ENCODE measurements at regions not wholly inside any gene's neighbourhood (a gene's known extent, or its start where the extent isn't known, plus 50 kb on each side); places are given as distances from the start of the nearest gene placed in this dataset.

GRCh38 chr2:234267534-234267933 is 217.0 kb downstream of the SPP2 start:
- Histone ChIP-seq H3K4me3 (no peak overlapping the region), H3K4me1 (no peaks in the 10 kb centered on the region), H3K27me3 (no peaks in the 10 kb centered on the region), H3K36me3 (replicated peaks in 1 of 2; ENCODE audit: insufficient read depth in 1 of 2, low read depth in 2 of 2) (no peaks in the 10 kb centered on the region), H3K27ac (no peak overlapping the region), H3K9me3 (no peaks in the 10 kb centered on the region)
- TF ChIP-seq POLR2A (IDR thresholded peaks at IDR 0.05): no peak
- no peak for TF ChIP-seq CTCF (IDR thresholded peaks at IDR 0.05)
- DNase-seq (no peak), ATAC-seq (no peak)
- intact Hi-C loops (cut with DNase I): no loop called here
- 92 to 93% methylated on average over 1 of the region's 1 CpG for WGBS, 2 donors

DNA sequence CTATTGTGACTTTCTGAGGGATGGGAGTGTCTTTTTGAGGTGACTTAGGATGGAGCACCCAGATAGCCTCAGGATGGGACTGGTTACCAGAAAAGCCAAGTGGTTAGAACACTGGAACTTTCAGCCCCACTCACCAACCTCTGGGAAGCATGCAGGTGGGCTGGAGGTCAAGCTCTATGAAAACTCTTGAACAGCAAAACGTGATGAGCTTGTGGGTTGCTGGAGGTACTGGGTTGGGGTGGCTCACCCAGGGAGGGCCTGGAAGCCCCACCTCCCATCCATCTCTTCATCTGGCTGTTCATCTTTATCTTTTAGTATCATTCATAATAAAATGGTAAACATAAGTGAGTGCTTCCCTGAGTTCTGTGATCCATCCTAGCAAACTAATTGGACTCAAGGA is 216.4 kb downstream of the SPP2 start:
- WGBS, 2 donors: 44 to 48% methylated on average over 1 of the region's 1 CpG
- ATAC-seq (no peak), DNase-seq (no peak)
- Histone ChIP-seq H3K27me3 (no peaks in the 10 kb centered on the region), H3K9me3 (no peaks in the 10 kb centered on the region), H3K27ac (no peak overlapping the region), H3K4me1 (no peaks in the 10 kb centered on the region), H3K4me3 (no peak overlapping the region), H3K36me3 (replicated peaks in 1 of 2; ENCODE audit: insufficient read depth in 1 of 2, low read depth in 2 of 2) (no peaks in the 10 kb centered on the region)
- TF ChIP-seq CTCF (IDR thresholded peaks at IDR 0.05): no peak
- no peak for TF ChIP-seq POLR2A (IDR thresholded peaks at IDR 0.05)
- intact Hi-C loops (cut with DNase I): no loop called here

- H3K4me3 ChIP-seq: no peak overlapping the region
- H3K4me1 ChIP-seq: no peaks in the 10 kb centered on the region
- H3K9me3 ChIP-seq: no peaks in the 10 kb centered on the region
- no peak overlapping the region for H3K27ac ChIP-seq
- ATAC-seq (no peak), DNase-seq (no peak)
- intact Hi-C loops (cut with DNase I): no loop called here
- TF ChIP-seq POLR2A (IDR thresholded peaks at IDR 0.05): no peak
- no peak for TF ChIP-seq CTCF (IDR thresholded peaks at IDR 0.05)
- WGBS, 2 donors: 78 to 81% methylated on average over 2 of the region's 2 CpGs
- H3K27me3 ChIP-seq: no peaks in the 10 kb centered on the region
- H3K36me3 ChIP-seq (replicated peaks in 1 of 2; ENCODE audit: insufficient read depth in 1 of 2, low read depth in 2 of 2): no peaks in the 10 kb centered on the region
Measured at GRCh38 chr2:234265206-234265605, 214.7 kb downstream of the SPP2 start.

GRCh38 chr2:234261736-234262135 is 211.2 kb downstream of the SPP2 start:
- Histone ChIP-seq H3K36me3 (replicated peaks in 1 of 2; ENCODE audit: insufficient read depth in 1 of 2, low read depth in 2 of 2) (no peaks in the 10 kb centered on the region), H3K9me3 (no peaks in the 10 kb centered on the region), H3K4me3 (no peak overlapping the region), H3K27me3 (no peaks in the 10 kb centered on the region), H3K27ac (no peak overlapping the region), H3K4me1 (peaks cover 7% of the 10 kb centered on the region)
- ATAC-seq (no peak), DNase-seq (no peak)
- 29 to 46% methylated on average over 2 of the region's 2 CpGs for WGBS, 2 donors
- TF ChIP-seq CTCF (IDR thresholded peaks at IDR 0.05): no peak
- intact Hi-C loops (cut with DNase I): no loop called here

- WGBS, 2 donors: 75 to 94% methylated on average over 2 of the region's 2 CpGs
- ATAC-seq: no peak
- Histone ChIP-seq H3K9me3 (no peaks in the 10 kb centered on the region), H3K4me1 (peaks cover 14% of the 10 kb centered on the region), H3K27me3 (no peaks in the 10 kb centered on the region), H3K36me3 (replicated peaks in 1 of 2; ENCODE audit: insufficient read depth in 1 of 2, low read depth in 2 of 2) (no peaks in the 10 kb centered on the region), H3K4me3 (no peak overlapping the region), H3K27ac (no peak overlapping the region)
- no peak for DNase-seq
- no peak for TF ChIP-seq CTCF (IDR thresholded peaks at IDR 0.05)
- TF ChIP-seq POLR2A (IDR thresholded peaks at IDR 0.05): no peak
- intact Hi-C loops (cut with DNase I): no loop called here
Measured at GRCh38 chr2:234259440-234259839, 208.9 kb downstream of the SPP2 start.

All from body of pancreas (tissue), 4 donors.